Neural cell (in vitro differentiated cells): ENCODE measurements at regions not wholly inside any gene's neighbourhood (a gene's known extent, or its start where the extent isn't known, plus 50 kb on each side); places are given as distances from the start of the nearest gene placed in this dataset.

Experiments used
- H2AFZ ChIP-seq: fragments of 200-600, 300-800 bp; sonication (generic), shearing (Covaris generic); 2 replicates; pipeline ENCODE4 v1.6.0; 2014; ENCODE audit warnings: low read depth, mild to moderate bottlenecking, antibody characterized with exemption, low read length, moderate library complexity
- H3F3A ChIP-seq: fragments of 200-600 bp; shearing (Covaris generic); 2 replicates; pipeline ENCODE4 v1.6.1; 2016; ENCODE audit warnings: mild to moderate bottlenecking, moderate library complexity, mixed read lengths, antibody characterized with exemption, low read length; ENCODE audit not compliant: insufficient read depth, poor library complexity, severe bottlenecking
- H3K27ac ChIP-seq: fragments of 200-600, 300-800 bp; sonication (generic), shearing (Covaris generic); 2 replicates; pipeline ENCODE4 v1.5.1; 2014; ENCODE audit warnings: mild to moderate bottlenecking, low read length, moderate library complexity
- H3K27me3 ChIP-seq: fragments of 300-800, 200-600 bp; sonication (generic), shearing (Covaris generic); 2 replicates; pipeline ENCODE4 v1.6.0; 2014; ENCODE audit warnings: mild to moderate bottlenecking, low read depth, low read length, moderate library complexity; ENCODE audit not compliant: insufficient read depth
- H3K36me3 ChIP-seq: fragments of 300-800, 200-600 bp; sonication (generic), shearing (Covaris generic); 2 replicates; pipeline ENCODE4 v1.5.1; 2014; ENCODE audit warnings: mild to moderate bottlenecking, antibody characterized with exemption, low read length, moderate library complexity; ENCODE audit not compliant: insufficient read depth
- H3K4me2 ChIP-seq: fragments of 300-800, 200-600 bp; sonication (generic), shearing (Covaris generic); 2 replicates; pipeline ENCODE4 v1.6.0; 2014; ENCODE audit warnings: mild to moderate bottlenecking, low read length
- H3K4me3 ChIP-seq: fragments of 300-800, 200-600 bp; sonication (generic), shearing (Covaris generic); 2 replicates; pipeline ENCODE4 v1.5.1; 2014; ENCODE audit warnings: mild to moderate bottlenecking, low read length, moderate library complexity
- H3K79me2 ChIP-seq: fragments of 200-600 bp; shearing (Covaris generic); replicated peaks from 2 replicates; pipeline ENCODE4 v1.6.0; 2014; ENCODE audit warnings: mild to moderate bottlenecking, low read length, moderate library complexity; ENCODE audit not compliant: insufficient read depth
- H3K9ac ChIP-seq: fragments of 300-800, 200-600 bp; sonication (generic), shearing (Covaris generic); 2 replicates; pipeline ENCODE4 v1.6.1; 2016; ENCODE audit warnings: mild to moderate bottlenecking, low read length, mixed read lengths
- H3K9me2 ChIP-seq: fragments of 200-600 bp; shearing (Covaris generic); 2 replicates; pipeline ENCODE4 v1.6.1; 2016; ENCODE audit warnings: mild to moderate bottlenecking, low read length, mixed read lengths; ENCODE audit not compliant: insufficient read depth
- H3K9me3 ChIP-seq: fragments of 200-600, 300-800 bp; sonication (generic), shearing (Covaris generic); 2 replicates; pipeline ENCODE4 v1.6.1; 2016; ENCODE audit warnings: mild to moderate bottlenecking, mixed run types, low read length, moderate library complexity, mixed read lengths
- H4K20me1 ChIP-seq: fragments of 200-600 bp; shearing (Covaris generic); 2 replicates; pipeline ENCODE4 v1.6.1; 2016; ENCODE audit warnings: mild to moderate bottlenecking, mixed run types; ENCODE audit not compliant: insufficient read depth
- EP300 ChIP-seq: fragments of 450-650 bp; conservative IDR thresholded peaks from 2 replicates; pipeline ENCODE4 v1.6.1; 2014; ENCODE audit warnings: antibody characterized with exemption, mild to moderate bottlenecking, moderate library complexity; ENCODE audit not compliant: poor library complexity, severe bottlenecking
- EZH2 ChIP-seq: fragments of 200-600, 300-800 bp; shearing (Covaris generic), sonication (generic); IDR thresholded peaks from 2 replicates; pipeline ENCODE4 v1.6.1; 2014; ENCODE audit warnings: antibody characterized with exemption, low read length, borderline replicate concordance, mild to moderate bottlenecking; ENCODE audit not compliant: insufficient read depth, poor library complexity, severe bottlenecking
- MXI1 ChIP-seq: fragments of 450-650 bp; conservative IDR thresholded peaks from 2 replicates; pipeline ENCODE4 v1.6.1; 2014; ENCODE audit warnings: antibody characterized with exemption, mild to moderate bottlenecking; ENCODE audit not compliant: poor library complexity, severe bottlenecking
- POLR2AphosphoS5 ChIP-seq: IDR thresholded peaks from 2 replicates; pipeline ENCODE4 v1.6.1; 2012
- RAD21 ChIP-seq: fragments of 450-650 bp; conservative IDR thresholded peaks from 2 replicates; pipeline ENCODE4 v1.6.1; 2014; ENCODE audit warnings: antibody characterized with exemption, mild to moderate bottlenecking, moderate library complexity
- REST ChIP-seq: IDR thresholded peaks from 2 replicates; pipeline ENCODE4 v1.6.1; 2012; ENCODE audit warnings: borderline replicate concordance
- SMC3 ChIP-seq: fragments of 450-650 bp; conservative IDR thresholded peaks from 2 replicates; pipeline ENCODE4 v1.6.1; 2014; ENCODE audit warnings: antibody characterized with exemption, mild to moderate bottlenecking, moderate library complexity; ENCODE audit not compliant: poor library complexity
- TAF1 ChIP-seq: IDR thresholded peaks from 2 replicates; pipeline ENCODE4 v1.6.1; 2012; ENCODE audit warnings: low read depth
- TF ChIP-seq, protein P1 (sequence below): fragments of 450-650 bp; IDR thresholded peaks from 2 replicates; pipeline ENCODE4 v1.5.1; 2014; ENCODE audit warnings: antibody characterized with exemption, mild to moderate bottlenecking, moderate library complexity; ENCODE audit not compliant: poor library complexity, severe bottlenecking

GRCh38 chr7:79930604-79931003 lies 204.0 kb upstream of the GNAI1 start:
- no peak overlapping the region for H3K27ac ChIP-seq
- no peak for TF ChIP-seq MXI1
- no peak for TF ChIP-seq EP300
- TF ChIP-seq, protein P1, sequence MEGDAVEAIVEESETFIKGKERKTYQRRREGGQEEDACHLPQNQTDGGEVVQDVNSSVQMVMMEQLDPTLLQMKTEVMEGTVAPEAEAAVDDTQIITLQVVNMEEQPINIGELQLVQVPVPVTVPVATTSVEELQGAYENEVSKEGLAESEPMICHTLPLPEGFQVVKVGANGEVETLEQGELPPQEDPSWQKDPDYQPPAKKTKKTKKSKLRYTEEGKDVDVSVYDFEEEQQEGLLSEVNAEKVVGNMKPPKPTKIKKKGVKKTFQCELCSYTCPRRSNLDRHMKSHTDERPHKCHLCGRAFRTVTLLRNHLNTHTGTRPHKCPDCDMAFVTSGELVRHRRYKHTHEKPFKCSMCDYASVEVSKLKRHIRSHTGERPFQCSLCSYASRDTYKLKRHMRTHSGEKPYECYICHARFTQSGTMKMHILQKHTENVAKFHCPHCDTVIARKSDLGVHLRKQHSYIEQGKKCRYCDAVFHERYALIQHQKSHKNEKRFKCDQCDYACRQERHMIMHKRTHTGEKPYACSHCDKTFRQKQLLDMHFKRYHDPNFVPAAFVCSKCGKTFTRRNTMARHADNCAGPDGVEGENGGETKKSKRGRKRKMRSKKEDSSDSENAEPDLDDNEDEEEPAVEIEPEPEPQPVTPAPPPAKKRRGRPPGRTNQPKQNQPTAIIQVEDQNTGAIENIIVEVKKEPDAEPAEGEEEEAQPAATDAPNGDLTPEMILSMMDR = no peak
- no peak for TF ChIP-seq EZH2
- no peak for TF ChIP-seq TAF1
- TF ChIP-seq REST = no peak
- TF ChIP-seq SMC3 = no peak
- no peak for TF ChIP-seq POLR2AphosphoS5
- TF ChIP-seq RAD21 = no peak
- no peaks in the 10 kb centered on the region for H4K20me1 ChIP-seq
- H3K36me3 ChIP-seq = no peaks in the 10 kb centered on the region
- no peaks in the 10 kb centered on the region for H3F3A ChIP-seq
- no peak overlapping the region for H2AFZ ChIP-seq
- no peaks in the 10 kb centered on the region for H3K27me3 ChIP-seq
- no peak overlapping the region for H3K4me3 ChIP-seq
- H3K79me2 ChIP-seq = no peaks in the 10 kb centered on the region
- H3K9me3 ChIP-seq = no peaks in the 10 kb centered on the region
- H3K9me2 ChIP-seq = no peaks in the 10 kb centered on the region
- H3K4me2 ChIP-seq = no peak overlapping the region
- H3K9ac ChIP-seq = no peak overlapping the region

DNA sequence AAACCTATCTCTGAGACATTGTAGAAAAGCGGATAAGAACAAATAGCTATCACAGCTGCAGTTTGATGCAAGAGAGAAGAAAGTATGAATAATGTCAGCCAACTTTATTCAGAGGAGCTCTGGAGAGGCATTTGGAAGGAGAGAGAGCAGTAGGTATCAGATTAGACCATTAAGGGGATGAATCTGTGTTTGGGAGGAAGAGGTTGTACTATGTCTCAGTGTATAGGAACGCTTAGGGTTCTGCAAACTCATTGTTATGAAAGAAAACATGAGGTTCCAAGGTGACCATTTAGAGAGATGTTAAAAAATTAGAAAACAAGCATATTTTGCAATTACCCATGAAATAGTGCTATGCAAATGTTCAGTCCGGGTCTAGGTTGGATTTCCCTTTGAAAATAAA lies 207.5 kb upstream of the GNAI1 start:
- Histone ChIP-seq H3K27ac (no peak overlapping the region), H3K79me2 (no peaks in the 10 kb centered on the region), H3K9me2 (no peaks in the 10 kb centered on the region), H4K20me1 (no peaks in the 10 kb centered on the region), H3K9ac (no peak overlapping the region), H3K36me3 (no peaks in the 10 kb centered on the region), H3K4me3 (no peak overlapping the region), H3K4me2 (no peak overlapping the region), H3F3A (no peaks in the 10 kb centered on the region), H2AFZ (no peak overlapping the region), H3K27me3 (no peaks in the 10 kb centered on the region), H3K9me3 (no peaks in the 10 kb centered on the region)
- TF ChIP-seq, protein P1 = no peak
- no peak for TF ChIP-seq POLR2AphosphoS5
- TF ChIP-seq TAF1 = no peak
- TF ChIP-seq EP300 = no peak
- TF ChIP-seq RAD21 = no peak
- no peak for TF ChIP-seq SMC3
- TF ChIP-seq EZH2 = no peak
- TF ChIP-seq REST = no peak
- no peak for TF ChIP-seq MXI1
